ENCODE measurements at regions not wholly inside any gene's neighbourhood (a gene's known extent, or its start where the extent isn't known, plus 50 kb on each side); places are given as distances from the start of the nearest gene placed in this dataset.
A peak's percentile ranks its signal among the peaks of the same experiment; 100 is the strongest.

DNA sequence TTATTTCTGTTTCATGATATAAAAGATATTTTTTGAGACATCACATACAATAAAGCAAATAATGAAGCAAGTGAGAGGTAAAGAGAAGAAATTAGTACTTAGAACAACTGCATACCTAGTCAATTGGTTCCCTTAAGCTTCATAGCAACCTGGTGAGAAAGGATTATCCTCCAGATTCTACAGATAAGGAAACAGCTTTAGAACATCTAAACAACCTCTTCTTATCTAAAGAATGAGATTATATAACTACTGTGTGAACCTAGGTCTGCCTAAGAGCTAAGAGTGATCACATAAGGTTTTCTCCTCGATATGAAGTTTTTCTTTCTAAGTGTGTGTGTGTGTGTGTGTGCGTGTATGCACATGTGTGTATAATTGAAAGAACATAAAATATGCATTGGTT is 265.1 kb downstream of the NOL4 start:
- no peak for DNase-seq

DNA sequence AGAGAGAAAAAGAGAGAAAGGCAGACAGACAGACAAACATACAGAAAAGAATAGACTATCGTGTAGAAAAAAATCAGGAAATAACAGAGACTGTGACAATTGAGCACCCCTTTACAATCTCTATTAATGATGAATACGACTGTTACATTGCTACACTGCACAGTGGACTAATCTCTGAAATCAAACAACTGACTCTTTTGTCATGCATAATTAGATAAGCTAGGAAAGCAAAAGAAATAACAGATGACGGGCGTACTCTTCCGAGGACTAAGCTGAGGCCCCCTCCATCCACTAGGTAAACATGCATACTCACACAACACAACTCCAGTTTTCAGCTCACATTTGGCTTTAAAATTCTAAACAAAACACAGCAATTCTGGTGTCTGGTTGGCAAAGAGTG is 267.0 kb downstream of the NOL4 start:
- no peak for DNase-seq

DNA sequence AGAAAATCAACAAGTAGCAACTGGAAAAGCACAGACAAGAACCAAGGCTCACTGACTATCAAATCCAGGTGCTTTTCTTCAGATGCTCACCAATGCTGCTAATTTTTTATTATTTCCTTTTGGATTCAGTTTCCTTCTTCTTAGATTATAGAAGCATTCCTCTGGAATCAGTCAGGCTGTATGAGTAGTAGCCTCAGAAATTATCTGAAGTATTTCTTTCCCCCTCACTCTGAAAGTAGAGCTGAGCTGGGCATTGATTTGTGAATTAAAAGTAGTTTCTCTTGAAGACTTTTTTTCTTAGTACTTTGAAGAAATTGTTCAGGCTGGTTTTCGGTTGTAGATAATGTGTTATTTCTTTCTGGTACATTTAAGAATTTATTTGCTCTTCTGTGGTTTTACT is 273.7 kb downstream of the NOL4 start:
- no peak for DNase-seq

DNA sequence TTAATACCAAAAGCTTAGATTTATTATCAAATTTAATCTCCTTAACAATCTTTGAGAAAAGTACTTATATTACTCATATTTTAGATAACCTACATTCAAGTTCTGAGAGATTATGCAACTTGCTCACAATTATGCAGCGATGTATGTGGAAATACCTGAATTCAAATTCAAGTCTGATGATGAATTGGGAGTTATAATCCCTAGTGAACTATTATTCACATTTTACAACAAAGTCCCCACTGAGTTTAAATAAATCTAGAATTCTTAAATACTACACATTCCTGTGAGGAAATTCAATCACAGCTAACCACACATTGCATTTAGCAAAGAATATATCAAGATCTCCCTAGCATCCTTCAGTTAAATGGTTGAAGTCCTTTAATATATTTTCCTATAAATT is 278.4 kb downstream of the NOL4 start:
- no peak for DNase-seq

DNA sequence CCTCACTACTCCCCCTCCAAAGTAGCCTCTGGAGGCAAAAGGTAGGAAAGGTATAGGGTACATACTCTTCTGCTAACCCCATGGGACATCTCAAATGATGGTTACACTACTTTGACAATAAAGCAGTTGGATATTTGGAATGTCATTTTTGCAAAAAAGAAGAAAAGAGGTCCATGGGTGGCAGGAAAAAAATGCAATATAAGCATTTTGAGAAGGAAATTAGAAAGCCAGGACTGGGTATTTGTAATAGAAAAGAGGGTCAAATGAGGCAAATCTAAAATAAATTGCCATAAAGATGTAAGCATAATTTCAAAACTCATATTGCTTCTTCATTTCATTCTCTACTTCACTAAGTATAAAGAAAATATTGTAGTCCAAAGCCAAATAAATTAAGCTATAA is 280.2 kb downstream of the NOL4 start:
- DNase-seq: no peak

DNA sequence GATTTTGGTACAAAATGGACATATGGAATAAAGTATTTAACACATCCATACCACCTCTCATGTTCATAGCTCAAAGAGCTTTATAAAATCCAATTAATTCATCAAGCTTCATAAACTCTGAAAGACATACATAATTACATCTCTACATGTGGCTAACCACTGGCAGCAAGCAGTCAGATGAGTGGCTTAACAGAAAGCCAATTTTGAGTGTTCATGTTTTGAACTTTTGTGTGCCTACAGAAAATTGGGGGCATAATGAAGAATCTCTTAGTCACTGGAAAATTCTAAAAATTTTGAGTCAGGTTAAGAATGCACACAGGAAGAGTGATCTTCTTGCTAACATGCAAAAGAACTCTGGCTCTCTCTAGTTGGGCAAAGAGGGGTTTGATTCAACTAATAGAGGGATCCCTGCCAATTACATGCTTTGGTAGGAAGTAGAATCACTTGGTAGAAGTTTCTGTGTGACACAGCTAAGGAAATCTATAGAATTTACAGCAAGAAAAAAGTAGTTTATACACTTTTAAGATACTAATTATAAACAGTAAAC is 287.4 kb downstream of the NOL4 start:
- DNase-seq: no peak

DNA sequence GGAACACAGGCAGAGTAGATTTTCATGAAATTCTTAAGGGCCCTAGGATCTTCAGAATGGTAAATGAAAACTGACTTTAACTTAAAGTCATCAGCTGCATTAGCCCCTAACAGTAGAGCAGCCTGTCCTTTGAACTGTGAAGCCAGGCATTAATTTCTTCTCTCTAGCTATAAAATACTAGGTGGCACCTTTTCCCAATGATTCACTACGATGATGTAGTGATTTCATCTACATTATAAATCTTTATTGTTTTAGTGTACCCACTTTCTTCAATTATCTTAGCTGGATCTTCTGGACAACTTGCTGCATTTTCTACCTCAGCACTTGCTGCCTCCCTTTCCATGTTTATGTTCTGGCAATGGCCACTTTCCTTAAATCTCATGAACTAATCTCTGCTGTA is 290.5 kb downstream of the NOL4 start:
- no peak for DNase-seq

DNA sequence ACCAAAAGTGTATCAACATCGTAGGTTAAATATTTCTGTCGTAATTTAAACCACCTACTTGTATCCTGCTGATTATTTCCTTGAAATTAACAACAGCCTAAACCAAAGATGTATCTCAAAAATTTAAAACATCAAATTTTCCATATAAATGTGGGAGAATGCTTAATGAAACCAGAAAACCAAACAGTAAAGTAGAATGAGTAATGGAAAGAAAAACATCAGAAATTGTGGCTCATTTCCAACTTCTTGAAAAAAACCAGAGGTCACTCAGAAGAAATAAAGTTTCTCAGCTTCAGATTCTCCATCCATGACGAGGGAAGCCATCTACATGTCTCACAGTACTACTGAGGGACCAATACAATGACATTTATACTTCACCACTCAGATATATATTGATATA is 296.5 kb downstream of the NOL4 start:
- DNase-seq: no peak

DNA sequence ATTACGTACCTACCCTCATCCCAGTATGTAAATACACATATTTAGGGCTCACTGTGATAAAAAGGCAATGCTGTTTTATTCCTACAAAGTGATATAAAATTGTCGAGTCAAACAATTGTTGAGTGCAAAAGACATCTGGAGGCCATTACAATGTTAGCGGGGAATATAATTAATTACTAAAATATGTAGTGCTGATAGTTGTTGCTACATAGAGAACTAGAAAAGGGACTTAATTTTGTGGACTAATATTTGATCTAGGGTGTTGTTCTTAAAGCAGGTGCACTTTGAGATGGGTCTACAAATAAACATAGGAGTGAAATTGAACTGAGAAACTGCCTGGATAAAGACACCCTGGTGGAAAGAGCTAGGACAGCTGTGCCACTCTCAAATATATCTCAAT is 300.1 kb downstream of the NOL4 start:
- DNase-seq: no peak

DNA sequence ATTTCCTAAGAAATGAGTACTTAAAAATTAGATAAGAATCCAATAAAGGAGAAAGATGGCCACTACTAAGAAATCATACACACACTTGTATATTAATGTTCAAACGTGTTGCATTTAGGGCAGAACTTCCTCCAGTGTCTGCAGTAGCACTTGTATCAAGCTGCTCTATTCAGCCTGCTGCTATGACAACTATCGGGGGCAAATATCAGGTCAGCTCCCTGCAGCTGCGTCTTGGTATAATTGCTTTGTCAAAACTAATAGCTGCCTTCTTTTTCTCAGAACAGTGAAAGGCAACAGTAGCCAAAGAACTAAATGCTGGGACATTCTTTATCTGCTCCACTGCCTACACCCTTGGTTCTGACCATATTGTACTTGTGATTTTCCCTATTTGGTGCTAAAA is 300.7 kb downstream of the NOL4 start:
- no peak for DNase-seq

DNA sequence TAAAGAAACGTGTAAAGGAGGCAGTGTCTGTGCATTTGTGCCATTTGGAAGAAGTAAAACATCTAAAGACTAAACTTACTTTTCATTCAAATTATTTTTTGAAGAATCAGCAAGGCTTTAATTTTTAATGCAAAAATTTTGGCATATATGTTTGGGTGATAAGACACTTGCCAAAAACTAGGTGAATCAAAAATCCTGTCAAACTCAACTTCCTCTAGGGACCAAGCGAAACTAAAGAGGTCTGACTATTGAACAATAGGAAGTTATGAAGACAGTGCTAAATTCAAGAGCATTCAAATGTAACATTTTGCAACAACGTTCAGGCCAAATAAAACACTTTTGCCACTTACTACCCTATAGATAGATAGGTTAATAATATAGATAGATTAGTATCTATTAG is 306.1 kb downstream of the NOL4 start:
- no peak for DNase-seq

DNA sequence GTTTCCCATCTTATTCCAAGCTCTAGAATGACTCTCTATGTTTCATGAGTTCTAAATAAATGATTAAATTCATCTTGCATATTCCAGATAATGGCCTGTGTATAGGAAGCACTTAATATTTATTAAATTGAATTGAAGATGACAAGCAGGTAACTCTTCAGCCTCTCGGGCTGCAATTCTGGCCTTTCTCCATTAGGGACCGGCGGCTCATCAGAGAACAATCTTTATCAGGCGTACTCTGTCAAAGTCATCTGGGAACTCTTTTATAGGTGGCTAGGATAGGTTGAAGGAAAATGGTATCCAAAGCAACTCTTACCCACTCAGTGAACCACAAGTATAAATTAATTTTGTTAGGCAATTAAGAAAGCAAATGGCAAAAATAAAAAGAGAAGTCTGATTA is 308.5 kb downstream of the NOL4 start:
- DNase-seq: no peak

DNA sequence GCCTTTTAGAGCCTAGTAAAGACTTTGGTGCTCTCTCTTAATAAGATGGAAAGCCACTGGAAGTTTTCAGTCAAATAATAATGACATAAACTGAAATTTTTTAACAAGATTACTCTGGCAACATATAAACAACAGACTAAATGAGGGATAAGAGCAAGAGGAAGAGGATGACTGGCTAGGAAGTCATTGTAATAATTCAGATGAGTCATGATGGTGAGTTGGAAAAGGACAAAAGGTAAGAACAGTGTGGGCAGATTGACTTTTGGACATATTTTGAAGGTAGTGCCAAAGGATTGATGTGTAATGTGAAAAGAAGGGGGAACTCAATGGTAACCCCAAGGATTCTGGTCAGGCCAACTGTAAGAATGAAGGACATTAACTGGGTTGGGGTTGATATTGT is 310.3 kb downstream of the NOL4 start:
- DNase-seq: no peak

DNA sequence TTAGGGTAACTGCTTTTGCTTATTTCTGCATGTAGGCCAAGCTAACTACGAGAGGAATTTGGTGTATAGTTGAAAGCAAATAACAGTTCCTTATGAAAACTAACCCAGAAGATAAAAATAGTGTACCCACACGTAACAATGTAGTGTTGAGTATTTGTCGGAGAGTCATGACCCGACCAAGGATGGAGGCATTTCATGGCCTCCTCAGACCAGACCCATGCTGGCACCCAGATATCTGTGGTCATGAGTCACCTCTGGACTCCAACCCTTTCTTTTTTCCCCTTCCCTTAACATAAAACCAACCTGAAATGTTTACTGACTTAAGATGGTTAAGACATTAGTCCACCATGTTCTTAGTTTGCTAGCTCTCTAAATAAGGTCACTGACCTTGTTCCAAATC is 318.7 kb downstream of the NOL4 start:
- no peak for DNase-seq

DNA sequence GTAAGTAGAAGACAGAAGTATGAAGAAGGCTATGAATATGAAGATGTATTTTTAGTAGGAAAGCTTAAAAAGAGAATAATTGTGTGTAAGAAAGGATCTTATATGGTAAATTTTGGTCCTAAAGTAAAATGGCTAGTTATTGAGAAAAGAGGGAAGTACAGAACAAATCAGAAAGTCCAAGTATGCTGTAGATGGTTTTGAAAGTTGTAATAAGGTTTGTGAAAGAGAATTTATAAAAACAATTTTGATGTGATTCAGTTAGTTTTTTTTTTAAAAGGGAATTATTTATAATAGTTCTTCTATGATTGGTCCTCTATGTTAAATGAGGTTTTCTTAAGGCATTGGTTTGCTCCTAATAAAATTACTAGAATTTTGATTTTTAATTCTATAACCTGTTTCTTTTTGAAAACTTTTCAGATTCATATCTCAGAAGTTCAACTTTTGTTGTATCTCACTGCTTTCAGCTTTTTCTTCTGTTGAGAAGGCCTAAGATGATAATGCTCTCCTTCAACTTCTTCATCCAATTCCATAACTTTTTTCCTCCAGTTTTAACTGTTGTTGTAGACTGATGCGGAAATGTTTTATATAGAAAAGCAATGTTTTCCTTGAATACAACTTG is 322.7 kb downstream of the NOL4 start:
- DNase-seq: no peak

DNA sequence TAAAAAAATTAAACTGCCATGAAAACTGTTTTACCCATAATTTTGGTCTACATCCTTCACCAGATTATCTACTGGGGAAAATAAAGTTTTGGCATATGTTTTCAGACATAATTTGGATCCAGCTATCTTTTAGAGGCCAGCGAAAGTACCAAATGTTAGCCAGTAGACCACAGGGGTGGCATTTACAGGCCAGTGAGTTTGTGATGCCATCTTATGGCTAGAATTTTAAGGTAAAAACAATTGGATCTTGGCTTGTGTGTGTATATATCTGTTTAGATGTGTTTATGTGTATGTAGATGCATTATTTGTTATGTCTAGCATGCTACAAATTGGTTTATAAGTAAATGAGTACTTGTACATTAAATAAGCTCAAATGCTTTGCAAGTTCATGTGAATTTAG is 322.6 kb downstream of the ASXL3 start:
- no peak for DNase-seq

DNA sequence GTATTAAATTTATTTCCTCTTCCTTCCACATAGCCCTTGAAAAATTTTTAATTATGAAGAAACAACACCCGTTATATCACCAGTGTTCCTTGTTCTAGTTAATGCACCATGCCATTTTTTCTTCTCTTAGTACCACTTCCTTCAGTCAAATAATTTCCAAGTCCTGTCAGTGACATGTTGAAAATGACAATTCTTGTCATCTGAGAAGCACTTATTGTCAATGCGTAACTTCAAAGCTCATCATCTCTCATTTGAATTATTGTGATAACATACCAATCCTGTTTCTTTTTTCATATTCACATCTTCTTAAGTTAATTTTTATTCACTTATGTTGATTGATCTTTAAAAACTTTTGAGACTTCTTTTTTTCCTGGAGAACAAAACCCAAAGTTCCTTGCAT is 320.4 kb downstream of the ASXL3 start:
- no peak for DNase-seq

DNA sequence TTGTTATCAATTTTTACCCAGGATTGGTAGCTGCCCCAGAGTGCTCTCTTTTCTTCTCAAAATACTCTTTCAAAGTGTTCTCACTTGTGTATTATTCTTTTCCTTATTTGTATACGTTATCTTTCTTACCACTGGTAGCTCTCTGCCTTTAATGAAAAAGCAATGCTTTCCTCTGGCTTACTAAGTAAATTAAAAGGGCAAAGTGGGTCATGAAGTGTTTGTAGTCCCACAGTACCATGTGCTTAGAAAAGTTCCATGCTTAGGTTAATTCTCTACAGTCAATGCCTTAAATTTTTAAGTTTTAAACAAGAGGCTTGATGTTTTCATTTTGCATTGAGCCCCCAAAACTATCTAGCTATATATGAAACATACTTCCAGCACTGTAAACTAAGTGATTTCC is 300.2 kb downstream of the ASXL3 start:
- DNase-seq: no peak

DNA sequence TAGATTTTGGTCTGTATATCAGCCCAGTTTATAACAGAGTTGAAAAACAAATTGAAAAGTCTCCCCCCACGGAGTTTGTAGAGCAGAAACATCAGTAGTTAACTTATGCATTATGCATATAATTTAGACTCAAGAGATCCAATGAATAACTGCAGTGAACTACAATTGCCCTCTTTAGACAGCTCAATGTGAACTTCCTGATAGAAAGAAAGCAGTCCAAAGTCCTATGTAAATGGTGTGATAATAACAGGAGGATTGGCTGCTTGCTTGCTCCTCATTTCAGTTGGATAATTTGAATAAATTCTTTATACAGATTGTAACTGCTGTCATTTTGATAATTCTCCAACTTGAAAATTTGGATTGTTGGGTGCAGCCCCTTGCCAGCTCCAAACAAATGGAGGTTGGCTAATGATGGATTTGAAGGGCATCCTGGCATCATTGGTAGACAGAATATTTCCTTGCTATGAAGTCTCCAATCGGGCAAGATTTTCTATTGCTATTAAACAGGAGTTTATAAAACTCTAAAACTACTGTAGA is 297.1 kb downstream of the ASXL3 start:
- DNase-seq: no peak

DNA sequence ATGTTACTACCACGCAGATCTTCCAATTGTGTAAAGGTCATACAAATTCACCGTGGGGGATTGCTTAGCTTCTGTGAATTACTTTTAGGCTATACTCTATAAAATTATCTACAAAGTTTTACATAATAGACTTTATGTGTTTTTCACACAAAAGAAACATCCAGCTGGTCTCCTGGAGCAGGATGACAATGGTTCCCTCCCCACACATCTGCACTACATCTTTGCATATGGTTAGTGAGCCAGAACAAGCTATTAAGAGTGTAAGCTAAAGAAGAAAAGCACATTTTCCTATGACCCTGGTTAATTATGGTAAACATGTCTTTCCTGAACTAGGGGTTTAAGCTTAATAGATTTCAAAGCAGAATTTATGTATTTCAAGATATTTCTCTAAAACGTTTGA is 295.1 kb downstream of the ASXL3 start:
- DNase-seq: peak in 1 of 56 donors; percentile 4

DNA sequence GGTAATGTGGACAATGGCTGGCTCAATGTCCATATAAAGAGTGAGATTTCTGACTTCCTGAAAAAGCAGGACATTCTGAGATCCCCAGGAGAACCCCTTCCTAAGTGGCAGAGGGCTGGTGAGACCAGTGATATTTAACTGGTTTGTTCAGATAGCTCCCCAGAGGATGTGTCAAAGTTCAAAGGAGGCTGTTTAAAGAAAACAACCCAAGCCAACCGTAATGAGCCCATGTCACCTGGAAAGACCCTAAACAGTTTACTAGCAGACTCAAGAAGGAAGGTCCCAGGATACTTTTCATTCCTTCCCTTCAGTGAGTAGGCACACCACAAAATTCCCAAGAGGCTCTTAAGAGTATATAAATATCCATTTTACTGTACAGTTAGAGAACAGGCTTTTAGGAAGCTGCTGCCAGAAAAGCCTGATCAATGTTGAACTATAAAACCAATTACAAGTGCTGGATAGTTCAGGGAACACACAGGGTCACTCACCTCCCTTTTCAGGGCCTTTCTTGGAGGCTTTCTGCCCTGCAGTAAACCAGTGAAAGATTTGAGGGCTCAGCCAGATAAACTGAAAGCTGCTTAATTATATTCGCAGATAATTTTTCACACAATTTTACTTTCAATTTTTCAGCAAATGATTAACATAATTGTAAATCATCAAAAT is 293.5 kb downstream of the ASXL3 start:
- DNase-seq: no peak

DNA sequence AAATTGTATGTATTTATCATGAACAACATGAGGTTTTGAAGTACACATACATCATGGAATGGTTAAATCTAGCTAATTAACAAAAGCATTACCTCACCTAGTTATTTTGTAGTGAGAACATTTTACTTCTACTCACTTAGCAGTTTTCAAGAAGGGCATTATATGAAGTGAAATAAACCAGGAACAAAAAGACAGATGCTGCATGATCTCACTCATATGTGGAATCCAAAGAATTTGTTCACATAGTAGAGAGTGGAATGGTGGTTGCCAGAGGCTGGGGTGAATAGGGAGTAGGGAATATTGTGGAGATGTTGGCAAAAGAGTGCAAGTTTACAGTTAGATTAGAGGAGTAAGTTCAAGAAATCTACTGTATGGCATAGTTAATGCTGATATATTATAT is 292.0 kb downstream of the ASXL3 start:
- no peak for DNase-seq

DNA sequence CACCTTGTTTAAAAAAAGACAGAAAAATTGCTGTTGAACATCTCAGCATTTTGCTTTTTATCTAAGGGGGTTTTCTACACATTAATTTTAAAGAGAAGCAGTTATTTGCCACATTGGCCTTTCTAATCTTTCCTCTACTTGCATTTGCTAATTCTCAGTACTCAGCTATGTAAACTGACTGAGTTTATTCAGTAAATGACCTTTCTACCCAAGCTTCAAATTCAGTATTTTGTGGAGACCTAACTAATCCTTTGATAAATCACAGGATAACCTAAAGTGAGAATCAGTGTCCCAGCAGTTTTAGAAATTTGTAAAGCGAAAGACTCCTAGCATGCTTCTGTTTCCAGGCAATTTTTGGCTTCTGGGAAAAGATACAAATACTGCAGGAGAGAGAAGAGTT is 288.4 kb downstream of the ASXL3 start:
- DNase-seq: no peak

All from amygdala (tissue), 56 donors.